ENCODE measurements at regions not wholly inside any gene's neighbourhood (a gene's known extent, or its start where the extent isn't known, plus 50 kb on each side); places are given as distances from the start of the nearest gene placed in this dataset.

DNA sequence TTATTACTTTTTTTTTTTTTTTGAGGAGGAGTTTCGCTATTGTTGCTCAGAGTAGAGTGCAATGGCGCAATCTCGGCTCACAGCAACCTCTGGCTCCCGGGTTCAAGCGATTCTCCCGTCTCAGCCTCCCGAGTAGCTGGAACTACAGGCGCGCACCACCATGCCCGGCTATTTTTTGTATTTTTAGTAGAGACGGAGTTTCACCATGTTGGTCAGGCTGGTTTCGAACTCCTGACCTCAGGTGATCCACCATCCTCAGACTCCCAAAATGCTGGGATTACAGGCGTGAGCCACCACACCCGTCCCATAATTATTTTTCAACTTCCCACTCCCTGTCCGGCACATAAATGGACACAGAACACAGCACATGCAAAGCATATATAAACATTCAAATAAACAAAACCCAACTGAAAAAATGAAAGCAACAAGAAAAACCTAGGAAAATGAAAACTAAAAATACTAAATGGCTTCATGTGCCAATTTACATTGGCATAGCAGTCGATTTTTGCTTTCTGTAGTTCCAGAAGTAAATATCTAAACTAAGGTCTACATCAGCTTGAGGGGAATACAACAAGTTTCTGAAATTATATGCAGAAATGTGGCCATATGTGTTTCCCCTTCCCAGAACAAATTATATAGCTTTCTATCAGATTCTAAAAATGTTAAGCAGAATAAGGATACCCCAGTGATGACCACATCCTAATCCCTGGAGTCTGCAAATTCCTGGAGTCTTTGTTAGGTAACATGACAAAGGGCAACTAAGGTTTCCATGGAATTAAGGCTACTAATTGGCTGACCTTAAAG, 113.9 kb downstream of the HFE start:
- H3K27me3 ChIP-seq (ENCODE audit: control insufficient read depth in 3 of 3, insufficient read depth in 3 of 3, low read length in 2 of 3): no peaks in the 10 kb centered on the region
- H3K36me3 ChIP-seq (ENCODE audit: control insufficient read depth in 4 of 4, insufficient read depth in 4 of 4, low read length in 4 of 4): peaks cover 0 to 6% (median 0%) of the 10 kb centered on the region in 4 donors
- no peak overlapping the region for H3K9ac ChIP-seq (ENCODE audit: insufficient read depth in 1 of 2, low read length in 2 of 2)
- H3K4me1 ChIP-seq (ENCODE audit: control insufficient read depth in 5 of 5, insufficient read depth in 5 of 5, low read length in 5 of 5): peaks cover 0 to 37% (median 8%) of the 10 kb centered on the region in 5 donors
- TF ChIP-seq, protein P1, sequence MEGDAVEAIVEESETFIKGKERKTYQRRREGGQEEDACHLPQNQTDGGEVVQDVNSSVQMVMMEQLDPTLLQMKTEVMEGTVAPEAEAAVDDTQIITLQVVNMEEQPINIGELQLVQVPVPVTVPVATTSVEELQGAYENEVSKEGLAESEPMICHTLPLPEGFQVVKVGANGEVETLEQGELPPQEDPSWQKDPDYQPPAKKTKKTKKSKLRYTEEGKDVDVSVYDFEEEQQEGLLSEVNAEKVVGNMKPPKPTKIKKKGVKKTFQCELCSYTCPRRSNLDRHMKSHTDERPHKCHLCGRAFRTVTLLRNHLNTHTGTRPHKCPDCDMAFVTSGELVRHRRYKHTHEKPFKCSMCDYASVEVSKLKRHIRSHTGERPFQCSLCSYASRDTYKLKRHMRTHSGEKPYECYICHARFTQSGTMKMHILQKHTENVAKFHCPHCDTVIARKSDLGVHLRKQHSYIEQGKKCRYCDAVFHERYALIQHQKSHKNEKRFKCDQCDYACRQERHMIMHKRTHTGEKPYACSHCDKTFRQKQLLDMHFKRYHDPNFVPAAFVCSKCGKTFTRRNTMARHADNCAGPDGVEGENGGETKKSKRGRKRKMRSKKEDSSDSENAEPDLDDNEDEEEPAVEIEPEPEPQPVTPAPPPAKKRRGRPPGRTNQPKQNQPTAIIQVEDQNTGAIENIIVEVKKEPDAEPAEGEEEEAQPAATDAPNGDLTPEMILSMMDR (IDR thresholded peaks at IDR 0.05; ENCODE audit: control extremely low read depth, extremely low read depth): no peak
- ATAC-seq (ENCODE audit: insufficient read depth, low FRiP score) (no peak), DNase-seq (no peak)
- H3K4me3 ChIP-seq: no peak overlapping the region
- H3K27ac ChIP-seq (ENCODE audit: low read depth in 1 of 2, low read length in 1 of 2): no peak overlapping the region
- WGBS, 2 donors: 94 to 96% methylated on average over 16 of the region's 16 CpGs
- H3K9me3 ChIP-seq (ENCODE audit: control insufficient read depth in 4 of 4, insufficient read depth in 3 of 4, low read length in 3 of 4): peaks cover 0 to 3% (median 0%) of the 10 kb centered on the region in 4 donors

DNA sequence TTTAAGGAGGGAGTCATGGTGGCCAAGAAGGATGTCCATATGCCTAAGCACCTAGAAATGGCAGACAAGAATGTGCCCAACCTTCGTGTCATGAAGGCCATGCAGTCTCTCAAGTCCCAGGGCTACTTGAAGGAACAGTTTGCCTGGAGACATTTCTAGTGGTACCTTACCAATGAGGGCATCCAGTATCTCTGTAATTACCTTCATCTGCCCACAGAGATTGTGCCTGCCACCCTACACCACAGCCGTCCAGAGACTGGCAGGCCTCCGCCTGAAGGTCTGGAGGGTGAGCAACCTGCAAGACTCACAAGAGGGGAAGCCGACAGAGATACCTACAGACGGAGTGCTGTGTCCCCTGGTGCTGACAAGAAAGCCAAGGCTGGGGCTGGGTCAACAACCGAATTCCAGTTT, 115.0 kb downstream of the HFE start:
- no peak overlapping the region for H3K27ac ChIP-seq (ENCODE audit: low read depth in 1 of 2, low read length in 1 of 2)
- H3K4me1 ChIP-seq (ENCODE audit: control insufficient read depth in 5 of 5, insufficient read depth in 5 of 5, low read length in 5 of 5): peaks cover 0 to 37% (median 3%) of the 10 kb centered on the region in 5 donors
- H3K4me3 ChIP-seq: no peak overlapping the region
- H3K9me3 ChIP-seq (ENCODE audit: control insufficient read depth in 4 of 4, insufficient read depth in 3 of 4, low read length in 3 of 4): peaks cover 0 to 1% (median 0%) of the 10 kb centered on the region in 4 donors
- TF ChIP-seq, protein P1 (IDR thresholded peaks at IDR 0.05; ENCODE audit: control extremely low read depth, extremely low read depth): no peak
- H3K36me3 ChIP-seq (ENCODE audit: control insufficient read depth in 4 of 4, insufficient read depth in 4 of 4, low read length in 4 of 4): peaks cover 0 to 6% (median 0%) of the 10 kb centered on the region in 4 donors
- H3K9ac ChIP-seq (ENCODE audit: insufficient read depth in 1 of 2, low read length in 2 of 2): no peak overlapping the region
- 88 to 96% methylated on average over 6 of the region's 6 CpGs for WGBS, 2 donors
- ATAC-seq (ENCODE audit: insufficient read depth, low FRiP score) (no peak), DNase-seq (no peak)
- no peaks in the 10 kb centered on the region for H3K27me3 ChIP-seq (ENCODE audit: control insufficient read depth in 3 of 3, insufficient read depth in 3 of 3, low read length in 2 of 3)

DNA sequence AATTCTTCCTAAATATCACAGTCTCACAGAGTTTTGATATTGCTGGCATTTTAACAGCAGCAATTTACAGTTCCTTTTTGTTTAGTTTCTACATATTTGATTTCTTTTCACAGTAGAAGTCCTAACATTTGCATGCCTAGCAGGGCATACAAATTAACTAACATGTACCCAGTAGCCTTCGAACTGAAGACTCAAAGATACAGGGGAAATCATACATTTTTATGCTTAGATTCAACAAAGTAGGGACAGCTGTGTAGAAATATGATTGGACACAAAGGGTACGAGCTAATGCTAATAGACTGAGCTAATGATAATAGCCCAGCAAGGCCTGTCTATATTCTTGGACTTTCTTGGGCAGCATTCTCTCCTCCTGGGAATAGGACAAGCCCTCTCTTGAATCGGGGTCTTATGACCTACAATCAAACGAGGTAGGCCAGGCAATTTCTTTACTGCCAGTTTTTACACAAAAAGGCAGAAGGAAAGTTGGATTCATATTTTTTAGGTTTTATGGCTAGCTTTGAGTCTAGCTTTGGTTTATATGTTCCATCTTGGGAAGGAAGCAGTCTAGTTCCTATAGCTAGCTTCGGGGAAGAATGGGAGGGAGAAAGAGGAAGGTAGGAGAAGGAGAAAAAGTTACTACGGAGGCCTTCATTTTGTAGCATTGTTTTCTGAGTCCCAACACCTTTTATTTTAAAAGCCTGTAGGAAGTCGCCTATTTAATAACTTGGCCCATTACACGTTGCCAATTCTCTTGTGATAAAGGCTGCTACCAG, 115.8 kb downstream of the HFE start:
- WGBS, 2 donors: 71 to 75% methylated on average over 8 of the region's 8 CpGs
- peak overlapping the region in 1 of 2 donors; percentile 100 for H3K9ac ChIP-seq (ENCODE audit: insufficient read depth in 1 of 2, low read length in 2 of 2)
- no peak for ATAC-seq (ENCODE audit: insufficient read depth, low FRiP score)
- peaks cover 0 to 6% (median 0%) of the 10 kb centered on the region in 4 donors for H3K36me3 ChIP-seq (ENCODE audit: control insufficient read depth in 4 of 4, insufficient read depth in 4 of 4, low read length in 4 of 4)
- no peak overlapping the region for H3K4me3 ChIP-seq
- TF ChIP-seq, protein P1 (IDR thresholded peaks at IDR 0.05; ENCODE audit: control extremely low read depth, extremely low read depth): no peak
- no peak overlapping the region for H3K27ac ChIP-seq (ENCODE audit: low read depth in 1 of 2, low read length in 1 of 2)
- DNase-seq: no peak
- H3K9me3 ChIP-seq (ENCODE audit: control insufficient read depth in 4 of 4, insufficient read depth in 3 of 4, low read length in 3 of 4): peaks cover 0 to 1% (median 0%) of the 10 kb centered on the region in 4 donors
- H3K4me1 ChIP-seq (ENCODE audit: control insufficient read depth in 5 of 5, insufficient read depth in 5 of 5, low read length in 5 of 5): peaks cover 0 to 30% (median 3%) of the 10 kb centered on the region in 5 donors
- H3K27me3 ChIP-seq (ENCODE audit: control insufficient read depth in 3 of 3, insufficient read depth in 3 of 3, low read length in 2 of 3): no peaks in the 10 kb centered on the region
